Liver (tissue), 8 donors: ENCODE measurements at regions not wholly inside any gene's neighbourhood (a gene's known extent, or its start where the extent isn't known, plus 50 kb on each side); places are given as distances from the start of the nearest gene placed in this dataset.

Source experiments
- DNase-seq: peaks from one replicate; pipeline ENCODE4 v3.0.0-alpha.2; 2017; ENCODE audit warnings: low spot score
- H3K27ac ChIP-seq, 2 donors: one replicate each; pipeline ENCODE4 v1.7.0; 2013; ENCODE audit warnings: inconsistent platforms in 2 of 2, low read length in 2 of 2, control low read depth in 1 of 2, low read depth in 1 of 2, mild to moderate bottlenecking in 1 of 2
- H3K27me3 ChIP-seq, 4 donors: one replicate each; pipeline versions ENCODE4 v1.6.1 to v1.7.0; 2013; ENCODE audit warnings: low read length in 3 of 4, inconsistent platforms in 1 of 4, mild to moderate bottlenecking in 1 of 4, moderate library complexity in 1 of 4; ENCODE audit not compliant: control insufficient read depth in 4 of 4, insufficient read depth in 4 of 4
- H3K36me3 ChIP-seq, 4 donors: one replicate each; pipeline versions ENCODE4 v1.6.1 to v1.7.0; 2013; ENCODE audit warnings: low read length in 3 of 4, mild to moderate bottlenecking in 3 of 4, low read depth in 1 of 4, moderate library complexity in 1 of 4; ENCODE audit not compliant: control insufficient read depth in 4 of 4, insufficient read depth in 3 of 4
- H3K4me1 ChIP-seq, 4 donors: one replicate each; pipeline versions ENCODE4 v1.6.1 to v1.7.0; 2013; ENCODE audit warnings: low read length in 3 of 4, mild to moderate bottlenecking in 3 of 4, moderate library complexity in 1 of 4; ENCODE audit not compliant: control insufficient read depth in 4 of 4, insufficient read depth in 4 of 4
- H3K4me3 ChIP-seq, 3 donors: one replicate each; pipeline versions ENCODE4 v1.6.1 to v1.7.0; 2013; ENCODE audit warnings: low read length in 3 of 3, control low read depth in 1 of 3, low read depth in 1 of 3, mild to moderate bottlenecking in 1 of 3
- H3K9ac ChIP-seq, 2 donors: one replicate each; pipeline ENCODE4 v1.7.0; 2013; ENCODE audit warnings: low read length in 2 of 2, mild to moderate bottlenecking in 2 of 2, moderate library complexity in 2 of 2, control low read depth in 1 of 2, low read depth in 1 of 2
- H3K9me3 ChIP-seq, 4 donors: one replicate each; pipeline versions ENCODE4 v1.6.1 to v1.7.0; 2013; ENCODE audit warnings: low read length in 3 of 4; ENCODE audit not compliant: control insufficient read depth in 4 of 4
- ATF3 ChIP-seq: IDR thresholded peaks from 2 replicates; pipeline ENCODE4 v1.6.1; 2016; ENCODE audit warnings: antibody characterized with exemption
- CTCF ChIP-seq: fragments of 150-350 bp; IDR thresholded peaks from 2 replicates; pipeline ENCODE4 v1.5.1; 2017; ENCODE audit warnings: improper control_type of control experiment, low read depth, low read length; ENCODE audit not compliant: missing input control
- FOXA1 ChIP-seq: IDR thresholded peaks from 2 replicates; pipeline ENCODE4 v1.6.1; 2016; ENCODE audit warnings: antibody characterized with exemption
- FOXA2 ChIP-seq: IDR thresholded peaks from 2 replicates; pipeline ENCODE4 v1.6.1; 2016; ENCODE audit warnings: antibody characterized with exemption
- GABPA ChIP-seq, 2 donors: IDR thresholded peaks in 1 of 2; conservative IDR thresholded peaks in 1 of 2; 2 replicates each; pipeline ENCODE4 v1.6.1; 2016; ENCODE audit warnings: antibody characterized with exemption in 2 of 2, mild to moderate bottlenecking in 1 of 2, moderate library complexity in 1 of 2
- HNF4A ChIP-seq, 2 donors: conservative IDR thresholded peaks; 2 replicates each; pipeline ENCODE4 v1.6.1; 2016; ENCODE audit warnings: antibody characterized with exemption in 2 of 2, mild to moderate bottlenecking in 2 of 2
- HNF4G ChIP-seq: IDR thresholded peaks from 2 replicates; pipeline ENCODE4 v1.6.1; 2016; ENCODE audit warnings: antibody characterized with exemption
- JUND ChIP-seq, 2 donors: IDR thresholded peaks; 2 replicates each; pipeline ENCODE4 v1.6.1; 2016; ENCODE audit warnings: antibody characterized with exemption in 2 of 2
- NR2F2 ChIP-seq: IDR thresholded peaks from 2 replicates; pipeline ENCODE4 v1.6.1; 2016; ENCODE audit warnings: antibody characterized with exemption
- RAD21 ChIP-seq, 2 donors: IDR thresholded peaks; 2 replicates each; pipeline ENCODE4 v1.6.1; 2016; ENCODE audit warnings: antibody characterized with exemption in 2 of 2, mild to moderate bottlenecking in 2 of 2
- REST ChIP-seq: IDR thresholded peaks from 2 replicates; pipeline ENCODE4 v1.6.1; 2016; ENCODE audit warnings: antibody characterized with exemption, mild to moderate bottlenecking
- RXRA ChIP-seq, 2 donors: IDR thresholded peaks; 2 replicates each; pipeline ENCODE4 v1.6.1; 2017 to 2018; ENCODE audit warnings: antibody characterized with exemption in 2 of 2, mild to moderate bottlenecking in 1 of 2
- SP1 ChIP-seq: IDR thresholded peaks from 2 replicates; pipeline ENCODE4 v1.6.1; 2018; ENCODE audit warnings: antibody characterized with exemption, mild to moderate bottlenecking
- TAF1 ChIP-seq: conservative IDR thresholded peaks from 2 replicates; pipeline ENCODE4 v1.6.1; 2016; ENCODE audit warnings: antibody characterized with exemption, mild to moderate bottlenecking
- YY1 ChIP-seq: IDR thresholded peaks from 2 replicates; pipeline ENCODE4 v1.6.1; 2016; ENCODE audit warnings: antibody characterized with exemption, mild to moderate bottlenecking
- ZBTB33 ChIP-seq: IDR thresholded peaks from 2 replicates; pipeline ENCODE4 v1.6.1; 2016; ENCODE audit warnings: antibody characterized with exemption
- WGBS: extraction: QIAGEN DNeasy Blood & Tissue Kit; methylation state at CpG from one replicate; pipeline ENCODE4 v1.1.7; 2013; 5-methylcytosine and 5-hydroxymethylcytosine counted together
- donor health status: healthy.
- donor health status: healthy.
- donor health status: healthy.
- donor health status: healthy.
- donor health status: healthy.

GRCh38 chr10:55495555-55495954, 694.5 kb upstream of the PCDH15 start:
- Histone ChIP-seq H3K4me3 (no peak overlapping the region), H3K4me1 (no peaks in the 10 kb centered on the region), H3K27me3 (no peaks in the 10 kb centered on the region), H3K9ac (no peak overlapping the region), H3K9me3 (no peaks in the 10 kb centered on the region), H3K36me3 (no peaks in the 10 kb centered on the region), H3K27ac (no peak overlapping the region)
- TF ChIP-seq GABPA (IDR thresholded peaks at IDR 0.05 in 1 of 2, conservative IDR thresholded peaks at IDR 0.05 in 1 of 2) (no peak), HNF4G (no peak), JUND (IDR thresholded peaks at IDR 0.05) (no peak), NR2F2 (no peak), FOXA2 (no peak), CTCF (no peak), REST (no peak), YY1 (no peak), FOXA1 (no peak), ZBTB33 (no peak), TAF1 (no peak), HNF4A (conservative IDR thresholded peaks at IDR 0.05) (no peak), SP1 (no peak)
- DNase-seq = no peak

- Histone ChIP-seq H3K9me3 (no peaks in the 10 kb centered on the region), H3K36me3 (no peaks in the 10 kb centered on the region), H3K9ac (no peak overlapping the region), H3K4me1 (no peaks in the 10 kb centered on the region), H3K27me3 (no peaks in the 10 kb centered on the region), H3K27ac (no peak overlapping the region), H3K4me3 (no peak overlapping the region)
- 55% methylated on average over 1 of the region's 1 CpG for WGBS
- DNase-seq = no peak
- TF ChIP-seq SP1 (no peak), FOXA2 (no peak), HNF4A (conservative IDR thresholded peaks at IDR 0.05) (no peak), FOXA1 (no peak), HNF4G (no peak), REST (no peak), JUND (IDR thresholded peaks at IDR 0.05) (no peak), RXRA (IDR thresholded peaks at IDR 0.05) (no peak), GABPA (IDR thresholded peaks at IDR 0.05 in 1 of 2, conservative IDR thresholded peaks at IDR 0.05 in 1 of 2) (no peak), CTCF (no peak), RAD21 (IDR thresholded peaks at IDR 0.05) (no peak), ATF3 (no peak), YY1 (no peak), TAF1 (no peak)
Measured at GRCh38 chr10:55491712-55492111, 690.7 kb upstream of the PCDH15 start.
